ENCODE measurements at regions not wholly inside any gene's neighbourhood (a gene's known extent, or its start where the extent isn't known, plus 50 kb on each side); places are given as distances from the start of the nearest gene placed in this dataset.
"Not testable (repeated sequence)": the region's sequence is repeated elsewhere in the genome, so short reads cannot be mapped to it uniquely, and the experiment has no call there.

GRCh38 chr2:21234464-21235120, 110.8 kb downstream of the TDRD15 start:
- no peak for TF ChIP-seq CTCF (IDR thresholded peaks at IDR 0.05; ENCODE audit: extremely low read depth, missing control alignments)
- DNase-seq (ENCODE audit: low spot score): no peak

- DNase-seq (ENCODE audit: low spot score): not testable (repeated sequence)
Observed at GRCh38 chr2:21239749-21240148, 116.0 kb downstream of the TDRD15 start.

GRCh38 chr2:21244161-21244560, 120.4 kb downstream of the TDRD15 start:
- TF ChIP-seq CTCF (IDR thresholded peaks at IDR 0.05; ENCODE audit: extremely low read depth, missing control alignments): no peak

GRCh38 chr2:21245565-21245964, 121.8 kb downstream of the TDRD15 start:
- no peak for DNase-seq (ENCODE audit: low spot score)
- no peak for TF ChIP-seq CTCF (IDR thresholded peaks at IDR 0.05; ENCODE audit: extremely low read depth, missing control alignments)

More at GRCh38 chr2:21244161-21244560, 120.4 kb downstream of the TDRD15 start:
- no peak for DNase-seq (ENCODE audit: low spot score)

- DNase-seq (ENCODE audit: low spot score): no peak
- TF ChIP-seq CTCF (IDR thresholded peaks at IDR 0.05; ENCODE audit: extremely low read depth, missing control alignments): no peak
Observed at GRCh38 chr2:21249367-21249766, 125.6 kb downstream of the TDRD15 start.

GRCh38 chr2:21250673-21251072, 126.9 kb downstream of the TDRD15 start:
- no peak for DNase-seq (ENCODE audit: low spot score)
- TF ChIP-seq CTCF (IDR thresholded peaks at IDR 0.05; ENCODE audit: extremely low read depth, missing control alignments): no peak

GRCh38 chr2:21251216-21251980, 127.6 kb downstream of the TDRD15 start:
- no peak for TF ChIP-seq CTCF (IDR thresholded peaks at IDR 0.05; ENCODE audit: extremely low read depth, missing control alignments)
- DNase-seq (ENCODE audit: low spot score): no peak

Measured in GM20000 (cell line).